H9 (cell line): ENCODE measurements at regions not wholly inside any gene's neighbourhood (a gene's known extent, or its start where the extent isn't known, plus 50 kb on each side); places are given as distances from the start of the nearest gene placed in this dataset.

Experiments used
- DNase-seq: peaks from one replicate; pipeline ENCODE4 v3.0.0-alpha.2; 2017
- H2AFZ ChIP-seq: one replicate; pipeline ENCODE4 v1.6.1; 2013; ENCODE audit warnings: mild to moderate bottlenecking, low read length, control low read depth, moderate library complexity
- H2AK5ac ChIP-seq: 2 replicates; pipeline ENCODE4 v1.6.1; 2013; ENCODE audit warnings: low read length, control low read depth, mixed read lengths; ENCODE audit not compliant: insufficient read length
- H2BK120ac ChIP-seq: one replicate; pipeline ENCODE4 v1.6.1; 2013; ENCODE audit warnings: low read depth, mild to moderate bottlenecking, low read length, control low read depth, inconsistent platforms; ENCODE audit not compliant: poor library complexity, severe bottlenecking
- H2BK12ac ChIP-seq: 2 replicates; pipeline ENCODE4 v1.6.1; 2013; ENCODE audit warnings: low read length, control low read depth, mixed read lengths, low read depth; ENCODE audit not compliant: insufficient read length
- H2BK15ac ChIP-seq: 2 replicates; pipeline ENCODE4 v1.6.1; 2013; ENCODE audit warnings: low read depth, low read length, control low read depth
- H2BK20ac ChIP-seq: one replicate; pipeline ENCODE4 v1.6.1; 2013; ENCODE audit warnings: low read depth, mild to moderate bottlenecking, low read length, control low read depth, inconsistent platforms; ENCODE audit not compliant: poor library complexity, severe bottlenecking
- H2BK5ac ChIP-seq: 2 replicates; pipeline ENCODE4 v1.6.1; 2013; ENCODE audit warnings: low read length, control low read depth, mixed read lengths; ENCODE audit not compliant: insufficient read length
- H3K14ac ChIP-seq: 2 replicates; pipeline ENCODE4 v1.6.1; 2013; ENCODE audit warnings: low read length, control low read depth; ENCODE audit not compliant: insufficient read depth
- H3K18ac ChIP-seq: 2 replicates; pipeline ENCODE4 v1.6.1; 2013; ENCODE audit warnings: low read depth, mild to moderate bottlenecking, mixed read lengths, low read length, control low read depth; ENCODE audit not compliant: insufficient read length
- H3K23ac ChIP-seq: 2 replicates; pipeline ENCODE4 v1.6.1; 2013; ENCODE audit warnings: low read length, control low read depth, mixed read lengths, low read depth; ENCODE audit not compliant: insufficient read length
- H3K23me2 ChIP-seq: 2 replicates; pipeline ENCODE4 v1.6.1; 2013; ENCODE audit warnings: low read depth, mild to moderate bottlenecking, mixed read lengths, low read length, control low read depth; ENCODE audit not compliant: insufficient read length, poor library complexity, severe bottlenecking
- H3K27ac ChIP-seq: 2 replicates; pipeline ENCODE4 v1.5.1; 2013; ENCODE audit warnings: low read length, control low read depth, mixed read lengths, low read depth; ENCODE audit not compliant: insufficient read length
- H3K27me3 ChIP-seq: 2 replicates; pipeline ENCODE4 v1.6.1; 2013; ENCODE audit warnings: low read length, control low read depth, inconsistent platforms; ENCODE audit not compliant: insufficient read depth
- H3K4ac ChIP-seq: 2 replicates; pipeline ENCODE4 v1.6.1; 2013; ENCODE audit warnings: low read depth, mild to moderate bottlenecking, control low read depth, inconsistent platforms, low read length, moderate library complexity
- H3K4me1 ChIP-seq: 2 replicates; pipeline ENCODE4 v1.6.1; 2013; ENCODE audit warnings: low read length, control low read depth, inconsistent platforms; ENCODE audit not compliant: insufficient read depth
- H3K4me2 ChIP-seq: 2 replicates; pipeline ENCODE4 v1.6.1; 2013; ENCODE audit warnings: low read length, control low read depth, mixed read lengths; ENCODE audit not compliant: insufficient read length, insufficient read depth
- H3K56ac ChIP-seq: 2 replicates; pipeline ENCODE4 v1.6.1; 2013; ENCODE audit warnings: low read depth, mild to moderate bottlenecking, mixed read lengths, low read length, control low read depth; ENCODE audit not compliant: insufficient read length
- H3K79me1 ChIP-seq: 2 replicates; pipeline ENCODE4 v1.6.1; 2013; ENCODE audit warnings: low read depth, mild to moderate bottlenecking, moderate library complexity, low read length, control low read depth, inconsistent platforms; ENCODE audit not compliant: insufficient read depth, poor library complexity, severe bottlenecking
- H3K79me2 ChIP-seq: 2 replicates; pipeline ENCODE4 v1.6.1; 2013; ENCODE audit warnings: low read length, control low read depth, inconsistent platforms; ENCODE audit not compliant: insufficient read depth
- H3K9ac ChIP-seq: 2 replicates; pipeline ENCODE4 v1.6.1; 2013; ENCODE audit warnings: low read length, control low read depth, mixed read lengths; ENCODE audit not compliant: insufficient read length; ENCODE audit errors: extremely low read depth
- H3K9me3 ChIP-seq: one replicate; pipeline ENCODE4 v1.6.1; 2013; ENCODE audit warnings: low read depth, low read length, inconsistent platforms; ENCODE audit not compliant: control insufficient read depth
- H3T11ph ChIP-seq: one replicate; pipeline ENCODE4 v1.6.1; 2013; ENCODE audit warnings: mild to moderate bottlenecking, low read length, control low read depth, inconsistent platforms
- H4K20me1 ChIP-seq: one replicate; pipeline ENCODE4 v1.6.1; 2013; ENCODE audit not compliant: control insufficient read depth, insufficient read length, insufficient read depth
- H4K5ac ChIP-seq: 2 replicates; pipeline ENCODE4 v1.6.1; 2013; ENCODE audit warnings: low read depth, mild to moderate bottlenecking, mixed read lengths, low read length, control low read depth; ENCODE audit not compliant: insufficient read length
- H4K8ac ChIP-seq: replicated peaks from 2 replicates; pipeline ENCODE4 v1.6.1; 2013; ENCODE audit warnings: low read length, control low read depth, mixed read lengths, low read depth; ENCODE audit not compliant: insufficient read length
- H4K91ac ChIP-seq: 2 replicates; pipeline ENCODE4 v1.6.1; 2013; ENCODE audit warnings: low read depth, mild to moderate bottlenecking, moderate library complexity, mixed read lengths, low read length, control low read depth; ENCODE audit not compliant: insufficient read length
- H3K27ac Mint-ChIP-seq, 3 experiments: 2 replicates in 2 of 3; 3 replicates in 1 of 3; pipeline ENCODE4 v1.8.0; 2020 to 2021; ENCODE audit warnings: mixed read lengths in 3 of 3, mild to moderate bottlenecking in 1 of 3, moderate library complexity in 1 of 3
- H3K27me3 Mint-ChIP-seq: 2 replicates; pipeline ENCODE4 v1.8.0; 2021; ENCODE audit warnings: low read depth, mild to moderate bottlenecking, moderate library complexity, mixed read lengths
- H3K36me3 Mint-ChIP-seq, 3 experiments: 2 replicates in 2 of 3; 3 replicates in 1 of 3; pipeline ENCODE4 v1.8.0; 2020 to 2021; ENCODE audit warnings: low read depth in 3 of 3, mixed read lengths in 3 of 3; ENCODE audit not compliant: insufficient read depth in 1 of 3
- H3K4me1 Mint-ChIP-seq, 2 experiments: 2 replicates each; pipeline ENCODE4 v1.8.0; 2020; ENCODE audit warnings: mixed read lengths in 2 of 2
- H3K4me3 Mint-ChIP-seq, 2 experiments: 2 replicates in 1 of 2; 3 replicates in 1 of 2; pipeline ENCODE4 v1.8.0; 2020 to 2021; ENCODE audit warnings: mild to moderate bottlenecking in 2 of 2, mixed read lengths in 2 of 2, moderate library complexity in 1 of 2
- H3K9me3 Mint-ChIP-seq, 2 experiments: 2 replicates in 1 of 2; 3 replicates in 1 of 2; pipeline ENCODE4 v1.8.0; 2020; ENCODE audit warnings: mild to moderate bottlenecking in 2 of 2, mixed read lengths in 2 of 2, moderate library complexity in 1 of 2
- WGBS: extraction: QIAGEN DNeasy Blood & Tissue Kit; methylation state at CpG from one replicate; pipeline ENCODE4 v1.1.7; 2013; ENCODE audit warnings: missing lambda C conversion rate, low lambda C conversion rate, mixed read lengths; ENCODE audit not compliant: insufficient read length; ENCODE audit errors: extremely low coverage; 5-methylcytosine and 5-hydroxymethylcytosine counted together
- TF ChIP-seq, protein P1 (sequence below): fragments of 200-600 bp; sonication (generic); conservative IDR thresholded peaks from 3 replicates; pipeline ENCODE4 v1.8.0; 2021; ENCODE audit warnings: antibody characterized with exemption, mild to moderate bottlenecking

DNA sequence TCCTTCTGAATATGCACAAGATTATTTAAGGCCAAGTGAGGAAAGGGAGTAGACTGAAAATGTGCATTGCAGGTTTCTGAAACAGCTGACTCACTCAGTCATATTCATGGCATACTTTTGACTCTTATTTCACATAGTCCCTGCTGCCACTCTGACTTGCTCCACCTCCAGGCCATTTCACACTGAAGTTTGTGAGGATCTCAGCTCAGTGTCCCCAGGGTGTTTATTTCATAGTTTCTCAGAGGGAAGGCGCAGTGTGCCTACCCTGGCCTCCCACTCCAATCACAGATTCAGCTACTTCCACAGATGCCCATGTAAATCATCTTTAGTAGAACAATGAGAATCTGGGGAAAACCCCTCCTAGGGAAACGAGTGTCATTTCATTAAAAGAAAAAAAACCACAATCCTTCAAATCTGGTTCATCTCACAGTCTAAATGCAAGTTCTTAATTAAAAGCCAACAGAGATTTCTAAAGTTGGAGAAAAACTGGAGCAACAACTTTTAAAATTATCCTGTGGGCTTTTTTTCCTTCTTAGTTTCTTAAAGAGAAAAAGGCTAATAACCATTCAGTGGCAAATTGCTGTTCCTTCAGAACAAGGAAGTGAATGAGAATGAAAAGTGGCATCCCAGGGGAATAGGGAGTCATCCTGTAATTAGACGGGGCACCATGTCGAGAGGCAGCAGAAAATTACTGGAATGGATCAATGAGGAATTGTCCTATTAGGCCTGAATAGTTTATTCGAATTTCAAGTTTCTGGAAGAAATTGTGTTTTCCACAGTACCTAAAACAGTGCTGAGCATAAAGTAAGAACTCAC lies 133.6 kb downstream of the TFAP2B start:
- H3K14ac ChIP-seq, result no peak overlapping the region
- WGBS, result no CpG with 5 or more reads among the region's 5 CpGs
- H4K8ac ChIP-seq, result no peak overlapping the region
- H4K20me1 ChIP-seq, result no peaks in the 10 kb centered on the region
- H3K23me2 ChIP-seq, result no peaks in the 10 kb centered on the region
- no peaks in the 10 kb centered on the region for H3K9me3 ChIP-seq
- no peak overlapping the region for H4K91ac ChIP-seq
- no peak overlapping the region for H3K4ac ChIP-seq
- H3K79me1 ChIP-seq, result no peaks in the 10 kb centered on the region
- no peak overlapping the region for H2BK12ac ChIP-seq
- H2AK5ac ChIP-seq, result no peak overlapping the region
- peaks cover 18 to 24% of the 10 kb centered on the region in 2 experiments for H3K4me1 Mint-ChIP-seq
- H3K4me3 Mint-ChIP-seq, result no peak overlapping the region
- no peak overlapping the region for H3K56ac ChIP-seq
- no peaks in the 10 kb centered on the region for H3K27me3 ChIP-seq
- H2AFZ ChIP-seq, result no peak overlapping the region
- H3K9me3 Mint-ChIP-seq, result no peaks in the 10 kb centered on the region
- no peak overlapping the region for H2BK20ac ChIP-seq
- H3K4me2 ChIP-seq, result no peak overlapping the region
- no peak overlapping the region for H4K5ac ChIP-seq
- no peak overlapping the region for H2BK5ac ChIP-seq
- H3K4me1 ChIP-seq, result no peaks in the 10 kb centered on the region; the same call in 1 of the 2 replicates
- no peaks in the 10 kb centered on the region for H3K27me3 Mint-ChIP-seq
- no peak overlapping the region for H2BK120ac ChIP-seq
- H3K36me3 Mint-ChIP-seq, result no peaks in the 10 kb centered on the region
- no peak overlapping the region for H2BK15ac ChIP-seq
- no peaks in the 10 kb centered on the region for H3K79me2 ChIP-seq
- H3K27ac ChIP-seq, result no peak overlapping the region
- no peak overlapping the region for H3K18ac ChIP-seq
- TF ChIP-seq, protein P1, sequence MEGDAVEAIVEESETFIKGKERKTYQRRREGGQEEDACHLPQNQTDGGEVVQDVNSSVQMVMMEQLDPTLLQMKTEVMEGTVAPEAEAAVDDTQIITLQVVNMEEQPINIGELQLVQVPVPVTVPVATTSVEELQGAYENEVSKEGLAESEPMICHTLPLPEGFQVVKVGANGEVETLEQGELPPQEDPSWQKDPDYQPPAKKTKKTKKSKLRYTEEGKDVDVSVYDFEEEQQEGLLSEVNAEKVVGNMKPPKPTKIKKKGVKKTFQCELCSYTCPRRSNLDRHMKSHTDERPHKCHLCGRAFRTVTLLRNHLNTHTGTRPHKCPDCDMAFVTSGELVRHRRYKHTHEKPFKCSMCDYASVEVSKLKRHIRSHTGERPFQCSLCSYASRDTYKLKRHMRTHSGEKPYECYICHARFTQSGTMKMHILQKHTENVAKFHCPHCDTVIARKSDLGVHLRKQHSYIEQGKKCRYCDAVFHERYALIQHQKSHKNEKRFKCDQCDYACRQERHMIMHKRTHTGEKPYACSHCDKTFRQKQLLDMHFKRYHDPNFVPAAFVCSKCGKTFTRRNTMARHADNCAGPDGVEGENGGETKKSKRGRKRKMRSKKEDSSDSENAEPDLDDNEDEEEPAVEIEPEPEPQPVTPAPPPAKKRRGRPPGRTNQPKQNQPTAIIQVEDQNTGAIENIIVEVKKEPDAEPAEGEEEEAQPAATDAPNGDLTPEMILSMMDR, result no peak
- H3T11ph ChIP-seq, result no peak overlapping the region
- peak overlapping the region; percentile 42 to 55 (median 52); a peak in 3 of 7 replicates for H3K27ac Mint-ChIP-seq
- H3K9ac ChIP-seq, result no peak overlapping the region
- DNase-seq, result no peak
- H3K23ac ChIP-seq, result no peak overlapping the region
